GM21723 (cell line): ENCODE measurements at regions not wholly inside any gene's neighbourhood (a gene's known extent, or its start where the extent isn't known, plus 50 kb on each side); places are given as distances from the start of the nearest gene placed in this dataset.
"Not testable (repeated sequence)": the region's sequence is repeated elsewhere in the genome, so short reads cannot be mapped to it uniquely, and the experiment has no call there.

Experiments used
- ATAC-seq: cut with Tn5 transposase; IDR thresholded peaks from one replicate; pipeline ENCODE4 v1.9.1; 2021; ENCODE audit warnings: mild to moderate bottlenecking, moderate library complexity; ENCODE audit not compliant: unreplicated experiment

DNA sequence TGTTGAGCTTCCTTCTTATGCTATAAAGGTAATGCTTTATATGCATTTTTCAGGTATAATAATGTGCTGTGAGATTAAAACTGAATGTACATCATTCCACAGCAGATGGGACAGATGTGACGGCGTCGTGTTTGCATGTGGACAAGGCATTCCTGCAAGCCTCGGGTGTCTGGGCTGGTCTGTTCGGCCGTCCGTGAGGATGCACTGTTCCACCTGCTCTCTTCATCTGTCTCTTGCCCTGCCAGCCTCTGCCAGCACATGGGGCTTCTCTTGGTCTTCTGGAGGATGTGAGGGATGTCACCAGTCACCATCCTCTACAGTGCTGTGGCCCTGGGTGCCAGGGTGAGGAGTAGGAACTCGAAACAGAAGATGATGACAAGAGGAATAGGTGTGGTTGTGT, 223.2 kb downstream of the ERMARD start:
- no peak for ATAC-seq

- ATAC-seq: not testable (repeated sequence)
Measured at GRCh38 chr6:169973588-169974467, 222.4 kb downstream of the ERMARD start.

DNA sequence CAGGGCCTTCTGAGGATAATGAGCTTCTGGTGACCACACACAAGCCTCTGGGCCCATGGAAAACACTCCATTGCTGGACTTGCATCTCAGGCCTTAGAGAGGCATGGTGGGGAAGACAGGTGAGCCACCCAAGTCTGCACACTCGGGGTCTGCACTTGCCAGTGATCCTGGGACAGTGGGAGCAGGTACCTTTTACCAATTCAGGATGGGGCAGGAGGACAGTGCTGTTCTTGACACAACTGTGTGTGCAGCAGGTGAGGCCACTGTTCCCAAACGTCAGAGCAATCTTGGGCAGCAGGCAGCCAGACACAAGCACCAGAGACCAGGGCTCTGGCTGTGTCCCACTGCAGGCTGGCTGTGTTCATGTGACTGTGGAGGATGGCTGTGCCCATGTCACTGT, 221.3 kb downstream of the ERMARD start:
- ATAC-seq: no peak

DNA sequence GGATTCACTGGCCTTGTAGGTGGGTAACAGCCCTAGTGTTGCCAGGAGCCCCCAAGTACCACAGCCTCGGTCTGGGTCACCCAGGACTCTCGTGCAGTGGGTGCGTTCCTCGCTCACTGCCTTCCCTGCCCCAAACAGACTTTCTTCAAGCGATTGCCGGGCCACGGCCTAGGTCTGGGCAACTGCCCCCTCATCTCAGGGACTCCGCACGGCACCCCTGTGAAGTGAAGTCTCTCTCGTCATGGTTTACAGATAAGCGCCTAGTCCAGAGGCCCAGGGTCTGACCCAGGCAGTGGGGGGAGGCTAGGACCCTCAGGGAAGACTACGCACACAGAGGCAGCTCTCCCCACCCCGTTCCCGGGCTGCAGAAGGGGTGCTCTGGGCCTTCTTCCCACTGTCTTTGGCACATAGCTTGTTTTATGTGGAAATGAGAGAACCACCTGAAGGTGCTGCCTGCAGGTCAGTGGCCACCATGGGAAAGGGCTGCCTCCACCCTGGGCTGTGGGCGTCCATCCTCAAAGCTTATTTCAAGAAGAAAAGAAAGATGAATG, 220.8 kb downstream of the ERMARD start:
- no peak for ATAC-seq

GRCh38 chr6:169971081-169971861, 219.8 kb downstream of the ERMARD start:
- ATAC-seq: no peak

DNA sequence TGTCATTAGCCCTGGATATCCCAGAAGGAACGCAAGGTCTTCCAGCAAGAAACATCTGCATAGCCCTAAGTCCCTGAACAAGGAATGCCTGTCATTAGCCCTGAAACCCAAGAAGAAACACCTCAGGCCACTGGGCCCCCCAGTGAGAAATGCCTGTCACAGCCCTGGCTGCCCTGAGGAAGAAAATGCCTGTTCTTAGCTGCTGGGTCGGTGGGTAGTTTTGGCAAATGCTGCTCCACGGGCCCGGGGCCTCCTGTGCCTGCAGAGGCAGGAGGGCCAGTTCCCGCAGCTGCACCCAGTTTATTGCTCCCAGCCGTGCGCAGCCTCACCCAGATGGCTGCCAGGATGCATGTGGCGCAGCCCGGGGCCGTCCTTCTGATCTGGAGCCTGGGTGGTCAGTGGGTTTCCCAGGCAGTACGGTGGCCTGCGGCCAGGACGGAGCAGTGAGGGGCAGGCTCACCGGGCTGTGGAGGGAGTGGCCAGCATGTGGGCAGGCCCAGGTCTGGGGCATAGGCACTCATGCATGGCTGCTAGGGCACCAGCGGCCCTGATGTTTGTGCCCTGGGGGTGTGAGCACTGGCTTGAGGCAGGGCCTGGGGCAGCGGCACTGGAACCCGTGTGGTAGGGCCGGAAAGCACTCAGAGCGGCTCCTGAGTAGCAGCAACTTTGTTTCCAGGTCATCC, 219.0 kb downstream of the ERMARD start:
- no peak for ATAC-seq

- no peak for ATAC-seq
Measured at GRCh38 chr6:169969372-169970099, 218.1 kb downstream of the ERMARD start.

DNA sequence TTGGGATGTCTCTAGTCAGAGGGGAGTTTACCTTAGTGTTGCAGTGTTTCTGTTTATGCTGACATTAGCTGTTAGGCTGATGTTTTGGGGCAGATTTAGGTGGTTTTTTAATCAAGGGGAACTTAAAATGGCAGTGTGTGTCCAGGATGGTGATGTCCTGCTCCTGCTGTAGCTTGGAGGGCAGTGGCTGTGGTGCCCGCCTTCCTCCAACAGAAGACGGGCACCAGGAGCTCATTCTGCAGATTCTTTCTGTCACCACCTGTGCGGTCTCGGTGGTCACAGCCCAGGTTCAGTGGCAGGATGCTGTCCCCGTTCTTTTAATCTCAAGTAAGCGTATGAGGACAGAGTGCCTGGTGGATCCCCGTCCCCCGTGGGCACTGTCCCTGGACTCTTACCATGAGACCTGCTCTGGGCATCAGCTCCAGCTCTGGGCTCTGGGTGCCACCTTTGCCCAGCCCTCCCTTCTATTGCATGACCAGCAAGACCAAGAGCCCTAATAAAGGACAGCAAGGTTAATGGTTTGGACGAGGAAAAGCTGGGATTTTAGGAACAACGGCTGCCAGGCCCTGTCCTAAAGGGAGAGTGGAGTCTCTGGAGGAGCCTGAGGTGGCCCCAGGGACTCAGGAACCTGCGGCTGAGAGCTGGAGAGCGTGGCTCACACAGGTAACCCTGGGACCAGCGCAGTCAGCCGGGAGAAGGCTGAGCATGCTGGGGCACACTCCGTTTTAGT, 217.3 kb downstream of the ERMARD start:
- no peak for ATAC-seq

DNA sequence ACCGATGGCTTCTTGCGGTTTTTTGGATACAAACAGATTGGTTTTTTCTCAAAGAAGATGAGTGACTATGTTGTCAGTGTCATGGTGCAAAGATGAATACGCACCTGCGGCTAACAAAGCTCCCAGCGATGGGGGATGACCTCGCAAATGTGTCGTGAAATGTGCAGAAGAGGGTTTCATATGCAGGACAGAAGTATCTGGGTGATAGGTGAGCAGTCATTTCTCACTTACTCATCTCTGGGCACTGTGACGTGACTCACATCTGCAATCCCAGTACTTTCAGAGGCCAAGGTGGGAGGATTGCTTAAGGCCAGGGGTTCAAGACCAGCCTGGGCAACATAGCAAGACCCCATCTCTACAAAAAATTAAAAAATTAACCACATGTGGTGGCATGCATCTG, 216.3 kb downstream of the ERMARD start:
- no peak for ATAC-seq

DNA sequence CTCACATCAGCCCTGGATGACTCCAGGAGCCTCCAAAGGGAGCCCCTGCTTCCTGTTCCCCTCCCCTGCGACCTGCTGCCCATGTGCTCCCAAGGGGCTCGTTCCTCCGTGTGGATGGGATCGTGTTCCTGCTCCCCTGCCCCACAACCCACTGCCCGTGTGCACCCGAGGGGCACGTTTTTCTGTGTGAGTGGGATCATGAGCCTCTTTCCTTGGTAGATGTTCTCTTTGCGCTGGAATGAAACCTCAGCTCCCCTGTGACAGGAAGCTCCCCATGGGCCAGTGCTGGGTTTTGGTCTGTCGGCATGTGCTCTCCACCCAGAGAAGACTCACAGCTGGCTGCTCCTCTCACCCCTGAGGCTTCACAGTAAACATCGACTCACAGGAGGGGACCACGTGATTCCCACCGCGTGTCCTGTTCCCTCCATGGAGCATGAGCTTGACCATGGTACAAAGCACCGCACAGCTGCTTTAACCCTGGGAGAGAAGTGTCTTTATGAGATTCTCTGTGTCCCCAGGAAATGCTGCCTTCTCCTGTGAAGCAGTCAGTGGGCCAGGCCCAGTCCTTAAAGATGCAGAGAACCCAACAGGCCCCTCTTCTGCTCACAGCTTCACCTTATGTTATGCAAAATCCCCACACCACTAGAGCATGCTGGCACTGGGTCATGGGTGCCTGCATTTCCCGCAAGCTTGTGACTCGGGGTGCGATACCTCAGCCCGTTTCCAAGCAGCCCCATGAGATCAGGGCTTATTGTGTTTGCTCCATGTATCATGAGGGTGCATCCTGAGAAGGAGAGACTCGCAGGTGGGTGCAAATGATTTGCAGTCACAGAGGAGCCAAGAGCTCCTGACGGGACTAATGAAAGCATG, 215.1 kb downstream of the ERMARD start:
- ATAC-seq: no peak

DNA sequence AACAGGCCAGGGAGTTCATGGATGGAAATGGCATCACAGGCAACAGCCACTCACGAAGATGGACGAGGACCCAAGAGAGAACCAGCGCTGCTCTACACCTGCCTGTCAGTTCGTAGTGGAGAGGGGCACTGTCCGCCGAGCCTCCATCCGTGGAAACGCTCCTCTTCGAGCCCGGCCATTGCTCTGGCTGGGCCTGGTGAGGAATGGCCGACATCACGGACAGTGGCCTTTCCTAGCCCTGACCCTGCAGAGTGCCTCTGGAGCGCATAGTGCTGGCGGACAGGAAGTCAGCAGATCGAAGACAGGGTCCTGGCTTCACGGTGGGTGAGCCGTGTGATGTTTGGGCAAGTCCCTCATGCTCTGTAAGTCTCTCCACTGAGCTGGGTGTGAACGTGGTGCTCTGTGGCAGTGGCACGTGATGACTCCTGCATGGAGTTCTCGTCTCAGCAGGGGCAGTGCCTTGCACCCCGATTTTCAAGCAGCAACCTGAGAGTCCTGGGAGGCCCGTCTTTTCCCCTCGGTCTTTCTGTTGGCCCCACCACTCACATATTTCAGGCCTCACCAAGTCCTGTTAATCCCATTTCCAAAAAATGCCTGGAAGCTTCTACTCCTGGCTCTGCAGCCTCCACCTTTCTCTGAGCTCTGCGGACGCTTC, 214.4 kb downstream of the ERMARD start:
- no peak for ATAC-seq

- no peak for ATAC-seq
Measured at GRCh38 chr6:169965239-169965638, 213.8 kb downstream of the ERMARD start.

- no peak for ATAC-seq
Measured at GRCh38 chr6:169964486-169965180, 213.2 kb downstream of the ERMARD start.

DNA sequence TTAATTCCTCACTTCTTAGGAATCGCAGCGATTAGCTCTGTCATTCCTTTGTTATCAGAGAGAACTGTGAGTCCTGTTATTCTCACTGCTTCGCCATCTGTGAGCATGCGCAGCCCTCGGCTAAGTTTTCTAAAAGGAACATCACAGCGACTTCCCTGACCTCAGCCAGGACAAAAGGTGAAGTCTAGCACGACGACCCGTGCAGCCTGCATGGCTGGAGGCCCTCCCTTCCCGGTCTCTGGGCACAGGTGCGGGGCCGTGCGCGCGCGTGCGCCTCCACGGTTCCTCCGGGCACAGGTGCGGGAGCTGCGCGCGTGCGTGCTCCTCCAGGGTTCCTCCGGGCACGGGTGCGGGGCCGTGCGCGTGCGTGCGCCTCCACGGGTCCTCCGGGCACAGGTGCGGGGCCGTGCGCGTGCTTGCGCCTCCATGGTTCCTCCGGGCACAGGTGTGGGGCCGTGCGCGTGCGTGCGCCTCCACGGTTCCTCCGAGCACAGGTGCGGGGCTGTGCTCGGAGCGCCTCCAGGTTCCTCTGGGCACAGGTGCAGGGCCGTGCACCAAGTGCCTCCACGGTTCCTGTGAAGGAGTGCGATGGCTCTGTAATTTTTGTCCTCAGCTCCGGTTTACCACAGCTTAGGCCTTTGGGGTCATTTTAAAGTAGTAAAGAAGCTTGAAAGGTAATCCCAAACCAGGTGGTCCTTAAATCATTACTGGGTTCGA, 212.3 kb downstream of the ERMARD start:
- ATAC-seq: no peak

DNA sequence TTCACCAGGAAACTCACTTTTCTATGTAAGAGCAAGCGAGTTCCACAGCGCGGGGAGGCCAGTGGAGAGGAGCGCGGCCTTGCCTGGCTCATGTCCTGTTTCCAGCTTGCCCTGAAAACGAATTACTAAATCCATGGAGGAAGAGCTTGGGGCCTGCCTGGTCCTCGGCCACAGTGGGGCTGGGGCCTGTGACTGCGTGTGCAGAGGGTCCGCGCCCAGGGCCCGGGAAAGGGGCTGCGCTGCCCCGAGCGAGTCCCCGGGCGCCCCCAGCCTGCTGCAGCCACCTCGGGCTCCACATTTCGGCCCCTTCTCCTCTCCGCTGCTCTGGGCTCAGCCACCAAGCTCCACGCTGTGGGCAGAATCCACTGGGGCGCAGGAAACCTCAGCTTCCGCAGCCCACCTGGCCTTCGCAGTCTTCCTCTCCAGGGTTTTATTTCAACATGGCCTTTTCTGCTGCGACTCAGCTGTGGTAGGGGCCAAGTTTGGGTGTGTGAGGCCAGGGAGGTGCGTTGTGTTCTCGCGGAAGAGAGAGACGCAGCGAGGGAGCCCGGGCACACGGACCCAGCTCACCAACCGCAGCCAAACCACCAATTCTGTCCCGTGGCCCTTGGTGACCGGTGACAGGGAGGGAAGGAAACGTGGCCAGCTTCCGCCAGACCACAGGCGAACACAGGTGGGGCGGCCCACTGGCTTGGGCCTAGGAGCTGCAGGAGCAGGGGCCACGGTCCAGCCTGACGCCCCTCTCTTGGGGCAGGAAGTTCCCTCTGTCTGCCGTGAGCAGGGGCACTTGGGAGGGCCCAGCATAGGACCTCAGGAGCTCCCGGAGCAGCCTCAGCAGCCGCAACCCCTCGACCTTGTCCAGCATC, 211.4 kb downstream of the ERMARD start:
- ATAC-seq: no peak
